ENCODE measurements at regions not wholly inside any gene's neighbourhood (a gene's known extent, or its start where the extent isn't known, plus 50 kb on each side); places are given as distances from the start of the nearest gene placed in this dataset.

DNA sequence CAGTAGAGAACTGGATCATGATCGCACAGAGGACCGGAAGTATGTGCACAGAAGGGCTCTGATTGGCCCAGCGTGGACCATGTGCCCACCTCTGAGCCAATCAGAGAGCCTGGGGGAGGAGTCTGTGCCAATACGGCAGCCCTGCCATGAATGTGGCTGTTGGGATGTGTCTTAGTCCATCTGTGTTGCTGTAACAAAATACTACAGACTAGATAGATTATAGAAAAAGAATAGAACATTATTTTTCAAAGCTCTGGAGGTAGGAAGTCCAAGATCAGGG is 132.0 kb downstream of the NDUFA10 start:
- Histone ChIP-seq H3K4me3 (no peak overlapping the region), H3K27me3 (peaks cover 5% of the 10 kb centered on the region), H3K9me3 (no peaks in the 10 kb centered on the region), H3K27ac (no peak overlapping the region), H3K4me1 (no peaks in the 10 kb centered on the region), H3K36me3 (no peaks in the 10 kb centered on the region)
- WGBS, 2 donors (ENCODE audit: low coverage in 1 of 2), result 60 to 83% methylated on average over 1 to 4 of the region's 4 CpGs
- TF ChIP-seq, protein P1, sequence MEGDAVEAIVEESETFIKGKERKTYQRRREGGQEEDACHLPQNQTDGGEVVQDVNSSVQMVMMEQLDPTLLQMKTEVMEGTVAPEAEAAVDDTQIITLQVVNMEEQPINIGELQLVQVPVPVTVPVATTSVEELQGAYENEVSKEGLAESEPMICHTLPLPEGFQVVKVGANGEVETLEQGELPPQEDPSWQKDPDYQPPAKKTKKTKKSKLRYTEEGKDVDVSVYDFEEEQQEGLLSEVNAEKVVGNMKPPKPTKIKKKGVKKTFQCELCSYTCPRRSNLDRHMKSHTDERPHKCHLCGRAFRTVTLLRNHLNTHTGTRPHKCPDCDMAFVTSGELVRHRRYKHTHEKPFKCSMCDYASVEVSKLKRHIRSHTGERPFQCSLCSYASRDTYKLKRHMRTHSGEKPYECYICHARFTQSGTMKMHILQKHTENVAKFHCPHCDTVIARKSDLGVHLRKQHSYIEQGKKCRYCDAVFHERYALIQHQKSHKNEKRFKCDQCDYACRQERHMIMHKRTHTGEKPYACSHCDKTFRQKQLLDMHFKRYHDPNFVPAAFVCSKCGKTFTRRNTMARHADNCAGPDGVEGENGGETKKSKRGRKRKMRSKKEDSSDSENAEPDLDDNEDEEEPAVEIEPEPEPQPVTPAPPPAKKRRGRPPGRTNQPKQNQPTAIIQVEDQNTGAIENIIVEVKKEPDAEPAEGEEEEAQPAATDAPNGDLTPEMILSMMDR (IDR thresholded peaks at IDR 0.05), result no peak
- no peak for TF ChIP-seq EP300 (IDR thresholded peaks at IDR 0.05; ENCODE audit: low read depth)
- TF ChIP-seq POLR2A (IDR thresholded peaks at IDR 0.05), result no peak
- TF ChIP-seq POLR2AphosphoS5 (IDR thresholded peaks at IDR 0.05), result no peak
- intact Hi-C loops (cut with DNase I; ENCODE audit: low total_unique reads) (no loop called here), in situ Hi-C loops (cut with MboI; ENCODE audit: low pct_ligation_motif_present in 1 of 4, low pct_unique_long_range_greater_than_20kb in 1 of 4, low sequenced_read_pairs in 3 of 4) (loop anchor here in 1 of 4 donors (25.0 kb wide), 1 partner anchor 631 kb away; no protein-coding TSS in a partner anchor)
- no peak for DNase-seq

DNA sequence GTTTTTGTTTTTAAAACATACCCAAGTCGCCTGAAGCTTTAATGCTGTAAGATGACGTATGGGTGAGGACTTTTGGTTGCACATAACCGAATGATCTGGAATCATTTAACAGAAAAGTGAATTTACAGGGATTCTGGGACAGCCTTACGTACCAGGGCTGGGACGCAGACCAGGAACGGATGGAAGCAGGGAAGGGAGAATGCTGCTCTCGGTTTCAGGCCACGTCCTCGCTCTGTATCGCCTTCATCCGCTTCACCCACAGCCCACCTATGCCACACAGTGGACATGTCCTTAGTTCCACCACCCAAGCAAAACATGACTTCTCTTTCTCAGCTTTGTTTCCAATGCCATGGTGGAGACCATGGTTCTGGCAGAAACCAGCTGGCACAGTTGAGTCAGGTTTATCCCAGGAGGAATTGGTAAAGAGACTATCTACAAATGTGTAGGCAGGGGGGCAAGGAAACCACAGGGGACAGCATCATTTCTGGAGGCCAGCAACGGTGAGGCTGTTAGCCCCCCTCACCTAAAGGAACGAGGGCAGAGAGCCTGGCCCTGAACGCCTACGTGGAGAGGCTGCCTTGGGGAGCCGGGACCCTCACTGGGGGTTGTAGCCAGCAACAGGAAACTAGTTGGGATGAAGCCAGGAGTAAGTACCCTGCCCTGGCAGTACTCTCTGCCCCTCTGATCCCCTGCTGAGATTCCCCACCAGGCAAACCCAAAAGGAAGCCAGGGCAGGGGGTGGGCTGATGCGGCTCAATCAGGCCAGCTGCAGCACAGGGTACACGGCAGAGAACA is 132.5 kb downstream of the NDUFA10 start:
- DNase-seq, result no peak
- Histone ChIP-seq H3K4me1 (no peaks in the 10 kb centered on the region), H3K27ac (no peak overlapping the region), H3K36me3 (no peaks in the 10 kb centered on the region), H3K9me3 (no peaks in the 10 kb centered on the region), H3K4me3 (no peak overlapping the region), H3K27me3 (peaks cover 5% of the 10 kb centered on the region)
- WGBS, 2 donors (ENCODE audit: low coverage in 1 of 2), result 87 to 91% methylated on average over 12 to 18 of the region's 18 CpGs
- TF ChIP-seq EP300 (IDR thresholded peaks at IDR 0.05; ENCODE audit: low read depth), result no peak
- TF ChIP-seq POLR2A (IDR thresholded peaks at IDR 0.05), result no peak
- no peak for TF ChIP-seq POLR2AphosphoS5 (IDR thresholded peaks at IDR 0.05)
- TF ChIP-seq, protein P1 (IDR thresholded peaks at IDR 0.05), result no peak
- intact Hi-C loops (cut with DNase I; ENCODE audit: low total_unique reads), result no loop called here
- in situ Hi-C loops (cut with MboI; ENCODE audit: low pct_ligation_motif_present in 1 of 4, low pct_unique_long_range_greater_than_20kb in 1 of 4, low sequenced_read_pairs in 3 of 4), result loop anchor here in 1 of 4 donors (25.0 kb wide), 1 partner anchor 630 kb away; no protein-coding TSS in a partner anchor

DNA sequence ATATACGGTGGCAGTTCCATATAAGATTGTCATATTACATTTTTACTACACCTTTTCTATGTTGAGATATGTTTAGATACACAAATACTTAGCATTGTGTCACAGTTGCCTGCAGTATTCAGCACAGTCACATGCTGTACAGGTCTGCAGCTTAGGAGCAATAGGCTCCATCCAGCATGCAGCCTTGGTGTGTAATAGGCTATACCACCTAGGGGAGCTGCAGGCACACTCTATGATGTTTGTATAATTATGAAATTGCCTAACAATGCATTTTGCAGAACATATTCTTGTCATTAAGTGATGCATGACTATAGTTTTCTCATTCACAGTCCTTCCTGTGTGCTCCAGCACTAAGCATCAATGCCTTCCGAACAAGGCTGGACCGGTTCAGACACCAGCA is 133.4 kb downstream of the NDUFA10 start:
- no peak for DNase-seq
- no peak overlapping the region for H3K4me3 ChIP-seq
- in situ Hi-C loops (cut with MboI; ENCODE audit: low pct_ligation_motif_present in 1 of 4, low pct_unique_long_range_greater_than_20kb in 1 of 4, low sequenced_read_pairs in 3 of 4), result loop anchor here in 1 of 4 donors (25.0 kb wide), 1 partner anchor 629 kb away; no protein-coding TSS in a partner anchor
- 78 to 90% methylated on average over 1 to 3 of the region's 3 CpGs for WGBS, 2 donors (ENCODE audit: low coverage in 1 of 2)
- no peak overlapping the region for H3K27ac ChIP-seq
- intact Hi-C loops (cut with DNase I; ENCODE audit: low total_unique reads), result no loop called here
- peaks cover 0 to 4% of the 10 kb centered on the region in 2 donors for H3K9me3 ChIP-seq
- H3K27me3 ChIP-seq, result peaks cover 5% of the 10 kb centered on the region
- no peaks in the 10 kb centered on the region for H3K36me3 ChIP-seq
- TF ChIP-seq POLR2AphosphoS5 (IDR thresholded peaks at IDR 0.05), result no peak
- no peak for TF ChIP-seq EP300 (IDR thresholded peaks at IDR 0.05; ENCODE audit: low read depth)
- TF ChIP-seq, protein P1 (IDR thresholded peaks at IDR 0.05), result no peak
- TF ChIP-seq POLR2A (IDR thresholded peaks at IDR 0.05), result no peak
- no peaks in the 10 kb centered on the region for H3K4me1 ChIP-seq

DNA sequence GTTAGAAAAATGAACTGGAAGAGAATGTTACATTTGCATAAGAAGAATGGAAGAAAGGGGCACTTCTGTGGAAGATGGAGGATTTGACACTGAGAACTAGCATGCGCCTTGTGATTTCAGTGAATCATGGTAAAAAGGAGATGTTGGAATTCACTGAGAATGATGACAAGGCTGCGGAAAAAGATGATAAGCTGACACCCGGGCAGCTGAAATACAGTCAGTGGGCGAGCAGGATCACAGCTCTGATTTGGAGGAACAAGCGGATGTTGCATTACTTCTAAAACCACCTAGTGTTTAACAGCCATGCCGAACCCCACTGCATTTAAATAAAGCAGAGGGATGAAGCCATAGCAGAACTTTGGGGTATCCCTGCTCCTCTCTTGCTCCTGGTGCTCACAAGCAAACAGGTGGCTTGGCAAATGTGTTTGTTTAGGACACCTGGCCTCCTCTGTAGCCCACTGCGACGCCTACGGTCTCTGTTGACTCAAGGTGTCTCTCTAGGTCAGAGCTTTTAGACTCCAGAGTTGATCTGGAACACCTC is 134.9 kb downstream of the NDUFA10 start:
- Histone ChIP-seq H3K36me3 (peaks cover 0 to 1% (median 0%) of the 10 kb centered on the region in 4 donors), H3K4me3 (no peak overlapping the region), H3K9me3 (peaks cover 9 to 17% of the 10 kb centered on the region in 2 donors), H3K27me3 (no peaks in the 10 kb centered on the region), H3K4me1 (no peaks in the 10 kb centered on the region), H3K27ac (no peak overlapping the region)
- TF ChIP-seq POLR2A (IDR thresholded peaks at IDR 0.05), result no peak
- TF ChIP-seq, protein P1 (IDR thresholded peaks at IDR 0.05), result no peak
- TF ChIP-seq POLR2AphosphoS5 (IDR thresholded peaks at IDR 0.05), result no peak
- no peak for TF ChIP-seq EP300 (IDR thresholded peaks at IDR 0.05; ENCODE audit: low read depth)
- intact Hi-C loops (cut with DNase I; ENCODE audit: low total_unique reads) (no loop called here), in situ Hi-C loops (cut with MboI; ENCODE audit: low pct_ligation_motif_present in 1 of 4, low pct_unique_long_range_greater_than_20kb in 1 of 4, low sequenced_read_pairs in 3 of 4) (loop anchor here in 1 of 4 donors (25.0 kb wide), 1 partner anchor 628 kb away; no protein-coding TSS in a partner anchor)
- WGBS, 2 donors (ENCODE audit: low coverage in 1 of 2), result 79 to 83% methylated on average over 2 to 9 of the region's 9 CpGs
- no peak for DNase-seq
